K562 (cell line): ENCODE measurements at regions not wholly inside any gene's neighbourhood (a gene's known extent, or its start where the extent isn't known, plus 50 kb on each side); places are given as distances from the start of the nearest gene placed in this dataset.

Experiments
- ATAC-seq: fragments of 200-7000 bp; cut with Tn5 transposase; 3 replicates; pipeline ENCODE4 v1.9.1; 2020; ENCODE audit warnings: moderate library complexity
- BruUV-seq: library from RNA; stranded (reverse); fragments of 400-500 nt; replicated peaks from 2 replicates; lab custom pipeline; 2021; lab: Mats Ljungman, UMichigan
- CTCF ChIA-PET: fragments of 300-600 bp; formaldehyde crosslinking; extraction: SDS; loops from one replicate; lab custom pipeline; 2021; ENCODE audit warnings: low intra/inter-chr PET ratio; lab: Yijun Ruan, JAX
- POLR2A ChIA-PET: fragments of 300-600, 350-650 bp; sonication (Branson Sonifier 250); formaldehyde crosslinking; extraction: SDS; loops from one replicate; lab custom pipeline; 2021; ENCODE audit warnings: antibody characterized with exemption, inconsistent platforms; lab: Yijun Ruan, JAX
- DNase-seq, 4 experiments: peaks; one replicate each; pipeline versions ENCODE4 v3.0.0 to v3.0.0-alpha.2; 2011 to 2018; ENCODE audit warnings: low spot score in 3 of 4, mixed read lengths in 3 of 4; ENCODE audit errors: extremely low read depth in 1 of 4
- FAIRE-seq: peaks from 2 replicates; lab custom pipeline; 2011; peaks lifted over from hg19 to GRCh38; lab: Jason Lieb, UNC
- H2AFZ ChIP-seq: 2 replicates; pipeline ENCODE4 v1.6.0; 2011; ENCODE audit warnings: low read depth, low read length, control low read depth, inconsistent platforms
- H3K27ac ChIP-seq: fragments of 200-600 bp; 3 replicates; pipeline ENCODE4 v1.8.0; 2011; ENCODE audit warnings: low read depth, mild to moderate bottlenecking, control low read depth, inconsistent platforms, low read length, moderate library complexity, mixed read lengths; ENCODE audit errors: extremely low read depth
- H3K27me3 ChIP-seq, 2 experiments: fragments of 300-600 bp in 1 of 2; 2 replicates in 1 of 2; 3 replicates in 1 of 2; pipeline versions ENCODE4 v1.6.0 to v1.8.0; 2011; ENCODE audit warnings: inconsistent platforms in 2 of 2, low read length in 2 of 2, mild to moderate bottlenecking in 1 of 2, mixed read lengths in 1 of 2, moderate library complexity in 1 of 2; ENCODE audit not compliant: control insufficient read depth in 2 of 2, insufficient read depth in 2 of 2
- H3K36me3 ChIP-seq: fragments of 300-600 bp; 3 replicates; pipeline ENCODE4 v1.8.0; 2011; ENCODE audit warnings: mild to moderate bottlenecking, low read length, inconsistent platforms; ENCODE audit not compliant: control insufficient read depth, insufficient read depth
- H3K4me1 ChIP-seq, 2 experiments: fragments of 200-600 bp in 1 of 2; replicated peaks in 1 of 2; 2 replicates in 1 of 2; 3 replicates in 1 of 2; pipeline versions ENCODE4 v1.5.1 to v1.8.0; 2011; ENCODE audit warnings: inconsistent platforms in 2 of 2, low read length in 2 of 2, mild to moderate bottlenecking in 1 of 2, mixed read lengths in 1 of 2, moderate library complexity in 1 of 2; ENCODE audit not compliant: control insufficient read depth in 2 of 2, insufficient read depth in 2 of 2
- H3K4me2 ChIP-seq: 2 replicates; pipeline ENCODE4 v1.6.1; 2011; ENCODE audit warnings: low read length, control low read depth, inconsistent platforms, mixed read lengths; ENCODE audit not compliant: insufficient read depth
- H3K4me3 ChIP-seq: fragments of 200-600 bp; sonication (generic), shearing (Covaris generic); 2 replicates; pipeline ENCODE4 v1.5.1; 2016; ENCODE audit warnings: control low read depth, inconsistent platforms
- H3K79me2 ChIP-seq: fragments of 200-600 bp; 3 replicates; pipeline ENCODE4 v1.8.0; 2011; ENCODE audit warnings: low read length, inconsistent platforms; ENCODE audit not compliant: control insufficient read depth, insufficient read depth
- H3K9ac ChIP-seq, 2 experiments: 2 replicates each; pipeline versions ENCODE4 v1.6.0 to v1.6.1; 2011; ENCODE audit warnings: low read depth in 2 of 2, low read length in 2 of 2, control low read depth in 1 of 2, inconsistent platforms in 1 of 2, mild to moderate bottlenecking in 1 of 2, mixed read lengths in 1 of 2; ENCODE audit not compliant: insufficient read depth in 1 of 2
- H3K9me1 ChIP-seq: one replicate; pipeline ENCODE4 v1.6.0; 2011; ENCODE audit warnings: inconsistent platforms, mild to moderate bottlenecking, low read length, moderate library complexity; ENCODE audit not compliant: control insufficient read depth, insufficient read depth
- H3K9me3 ChIP-seq: replicated peaks from 2 replicates; pipeline ENCODE4 v1.5.1; 2011; ENCODE audit warnings: low read depth, low read length, inconsistent platforms; ENCODE audit not compliant: control insufficient read depth, insufficient read depth
- H4K20me1 ChIP-seq: replicated peaks from 2 replicates; pipeline ENCODE4 v1.6.1; 2011; ENCODE audit warnings: low read length, inconsistent platforms, mixed read lengths; ENCODE audit not compliant: control insufficient read depth, insufficient read depth
- CBX1 ChIP-seq: sonication (generic); IDR thresholded peaks from 2 replicates; pipeline ENCODE4 v1.6.1; 2016; ENCODE audit warnings: antibody characterized with exemption, low read depth, mild to moderate bottlenecking
- COPS2 ChIP-seq: fragments of 450-650 bp; conservative IDR thresholded peaks from 2 replicates; pipeline ENCODE4 v1.6.1; 2016; ENCODE audit warnings: mild to moderate bottlenecking, moderate library complexity
- DACH1 ChIP-seq: fragments of 450-650 bp; IDR thresholded peaks from 2 replicates; pipeline ENCODE4 v1.6.1; 2018; ENCODE audit not compliant: partially characterized antibody
- SRF ChIP-seq, 2 experiments: fragments of 250-450, 450-650 bp in 1 of 2; sonication (Bioruptor Pico) in 1 of 2; sonication (generic) in 1 of 2; formaldehyde crosslinking; IDR thresholded peaks; 2 replicates each; pipeline versions ENCODE4 v1.5.0 to v1.5.1; 2020 to 2022; ENCODE audit warnings: mild to moderate bottlenecking in 1 of 2, missing genetic modification reagents in 1 of 2
- WGBS: fragments of 100-300 bp; shearing (Covaris generic); methylation state at CpG from one replicate; pipeline ENCODE4 v1.1.6; 2016; ENCODE audit warnings: low coverage, mixed read lengths; ENCODE audit not compliant: insufficient coverage; ENCODE audit errors: missing lambda C conversion rate; 5-methylcytosine and 5-hydroxymethylcytosine counted together
- in situ Hi-C: fragments of 300-500 bp; cut with MboI; formaldehyde crosslinking; loops from 4 replicates; pipeline ENCODE4 v1.15.0; 2018; ENCODE audit warnings: inconsistent platforms, mixed read lengths
- intact Hi-C: fragments of 100-400 bp; cut with micrococcal nuclease; formaldehyde crosslinking; loops from 2 replicates; pipeline ENCODE4 v1.14.2; 2022
- TF ChIP-seq, protein P1 (sequence below): sonication (generic); formaldehyde crosslinking; IDR thresholded peaks from 2 replicates; pipeline ENCODE4 v1.8.0; 2022; ENCODE audit warnings: mild to moderate bottlenecking, missing genetic modification reagents

DNA sequence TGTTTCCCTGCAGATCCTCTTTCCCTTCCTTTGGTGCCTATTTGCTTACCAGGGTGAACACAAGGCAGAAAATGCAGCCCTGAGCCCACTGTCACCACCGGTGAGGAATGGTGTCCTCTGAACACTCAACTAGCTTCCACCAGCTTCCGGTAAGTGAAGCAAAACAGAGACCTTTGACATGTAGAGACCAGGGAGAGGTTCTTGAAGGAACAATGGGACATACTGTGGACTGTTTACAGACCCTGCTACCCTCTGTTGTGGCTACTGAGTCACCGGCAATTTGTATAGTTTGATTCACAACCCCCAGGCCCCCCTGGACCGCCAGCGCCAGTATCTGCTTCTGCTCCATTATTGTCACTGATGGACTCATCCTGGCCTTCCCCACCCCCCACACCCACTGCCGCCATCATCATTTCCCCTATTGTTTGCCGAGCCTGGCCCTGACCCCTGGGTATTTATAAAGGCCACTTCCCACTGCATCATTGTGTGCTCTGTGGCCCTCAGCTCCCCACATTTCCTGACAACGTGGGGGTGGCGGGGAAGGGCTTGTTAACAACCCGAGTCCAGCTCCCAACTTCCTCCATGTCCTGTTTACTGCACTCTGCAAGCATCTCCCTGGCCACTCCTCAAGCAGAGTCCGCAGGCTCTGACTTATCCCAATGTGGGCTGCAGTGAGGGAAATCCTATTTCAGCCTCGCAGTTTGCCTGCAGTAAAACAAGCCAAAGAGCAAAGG lies 252.9 kb downstream of the ETS1 start (continued):
- no peak for TF ChIP-seq DACH1
- no peak for TF ChIP-seq CBX1

- no peak overlapping the region for H3K27ac ChIP-seq
- H3K27me3 ChIP-seq = no peaks in the 10 kb centered on the region
These were observed 256.0 kb downstream of the ETS1 start for GRCh38 chr11:128331317-128331716.

More at GRCh38 chr11:128331317-128331716, 256.0 kb downstream of the ETS1 start:
- no peaks in the 10 kb centered on the region for H3K9me1 ChIP-seq
- no peak overlapping the region for H3K4me3 ChIP-seq
- no peak overlapping the region for H3K9ac ChIP-seq
- H3K4me2 ChIP-seq = no peak overlapping the region
- FAIRE-seq = no peak
- in situ Hi-C loops (no loop called here), intact Hi-C loops (no loop called here)
- no peaks in the 10 kb centered on the region for H4K20me1 ChIP-seq
- H2AFZ ChIP-seq = no peak overlapping the region
- ATAC-seq = no peak
- ChIA-PET POLR2A (no interaction called here), CTCF (no interaction called here)
- no peak for DNase-seq
- no TSS peak for BruUV-seq
- WGBS = 0% methylated on average over 3 of the region's 3 CpGs
- no peaks in the 10 kb centered on the region; a peak in 1 of 5 replicates for H3K4me1 ChIP-seq
- H3K9me3 ChIP-seq = no peaks in the 10 kb centered on the region
- H3K36me3 ChIP-seq = no peaks in the 10 kb centered on the region
- TF ChIP-seq COPS2 (no peak), SRF (CRISPR knock-in tag; IDR thresholded peaks at IDR 0.05) (no peak)
- TF ChIP-seq, protein P1, sequence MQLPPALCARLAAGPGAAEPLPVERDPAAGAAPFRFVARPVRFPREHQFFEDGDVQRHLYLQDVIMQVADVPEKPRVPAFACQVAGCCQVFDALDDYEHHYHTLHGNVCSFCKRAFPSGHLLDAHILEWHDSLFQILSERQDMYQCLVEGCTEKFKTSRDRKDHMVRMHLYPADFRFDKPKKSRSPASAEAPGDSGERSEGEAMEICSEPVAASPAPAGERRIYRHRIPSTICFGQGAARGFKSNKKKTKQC (CRISPR knock-in tag) = no peak
- H3K79me2 ChIP-seq = no peaks in the 10 kb centered on the region
